ENCODE measurements at regions not wholly inside any gene's neighbourhood (a gene's known extent, or its start where the extent isn't known, plus 50 kb on each side); places are given as distances from the start of the nearest gene placed in this dataset.
"Not testable (repeated sequence)": the region's sequence is repeated elsewhere in the genome, so short reads cannot be mapped to it uniquely, and the experiment has no call there.

GRCh38 chr12:46884362-46884761, 58.6 kb upstream of the SLC38A4 start:
- DNase-seq (ENCODE audit: low read depth in 2 of 2): no peak

GRCh38 chr12:46886541-46887041, 60.8 kb upstream of the SLC38A4 start:
- no peak for DNase-seq (ENCODE audit: low read depth in 2 of 2)

- no peak for DNase-seq (ENCODE audit: low read depth in 2 of 2)
Measured at GRCh38 chr12:46887870-46888269, 62.1 kb upstream of the SLC38A4 start.

DNA sequence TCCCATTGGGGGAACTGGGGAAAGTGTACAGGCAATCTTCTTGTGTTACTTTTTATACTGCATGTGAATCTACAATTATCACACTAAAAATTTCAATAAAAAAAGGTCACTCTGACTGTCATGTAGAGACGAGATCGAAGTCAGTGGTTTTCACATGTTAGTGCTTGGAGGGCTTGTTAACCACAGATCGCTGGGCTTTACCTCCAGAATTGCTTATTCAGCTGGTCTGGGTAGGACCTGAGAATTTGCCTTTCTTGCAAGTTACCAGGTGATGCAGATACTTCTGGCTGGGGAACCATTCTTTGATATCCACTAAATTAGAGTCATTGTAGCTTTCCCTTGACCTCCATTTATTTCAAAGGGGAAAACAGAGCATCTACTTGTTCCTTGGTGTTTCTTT, 62.8 kb upstream of the SLC38A4 start:
- DNase-seq (ENCODE audit: low read depth in 2 of 2): no peak

DNA sequence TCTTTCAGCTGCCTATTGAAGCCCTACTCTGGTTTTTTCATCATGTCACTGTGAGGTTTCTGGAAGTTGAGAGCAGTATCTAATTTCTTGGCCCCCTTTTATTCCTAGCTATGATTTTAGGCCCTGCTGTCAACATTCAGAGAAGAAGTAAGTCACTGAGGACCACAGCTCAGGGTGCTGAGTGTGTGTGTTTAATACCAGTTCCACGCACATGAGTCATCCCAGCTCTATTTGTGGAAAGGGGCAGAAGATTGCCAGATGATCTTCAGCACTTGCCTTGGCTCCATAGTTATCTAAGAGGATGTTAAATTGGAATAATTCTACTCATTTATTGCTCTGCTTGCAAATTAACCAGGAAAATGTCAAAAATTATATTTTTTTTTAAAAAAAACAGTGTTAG, 65.5 kb upstream of the SLC38A4 start:
- DNase-seq (ENCODE audit: low read depth in 2 of 2): no peak

DNA sequence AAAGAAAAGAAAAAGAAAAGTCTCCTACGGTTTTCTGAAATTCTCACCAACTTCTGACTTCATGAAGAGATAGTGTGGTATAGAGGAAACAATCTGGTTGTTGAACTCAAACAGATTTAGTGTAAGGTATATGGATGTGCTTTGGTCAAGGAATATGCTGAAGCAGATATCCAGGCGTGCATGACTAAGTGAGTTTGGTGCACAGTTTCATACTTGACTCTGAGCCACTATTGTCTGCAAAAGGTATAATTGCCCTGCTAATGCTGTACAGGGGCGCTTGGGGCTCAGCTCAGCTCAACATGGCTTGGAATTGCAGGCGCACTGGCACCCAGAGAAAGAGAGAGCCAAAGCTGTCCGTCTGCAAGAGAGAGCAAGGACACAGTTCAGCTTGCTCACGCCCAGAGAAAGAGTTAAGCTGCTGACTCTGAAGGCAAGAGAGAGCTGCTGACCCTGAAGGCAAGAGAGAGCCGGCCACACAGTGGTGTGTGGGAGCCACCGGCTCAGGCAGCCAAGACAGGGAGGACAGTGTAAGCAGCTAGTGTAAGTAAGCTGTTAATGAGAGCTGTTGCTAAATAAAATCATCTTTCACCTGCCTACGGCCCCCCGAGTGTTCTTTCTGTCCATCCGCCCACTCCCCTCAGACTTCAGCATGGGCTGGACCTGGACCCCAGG, 66.4 kb upstream of the SLC38A4 start:
- no peak for DNase-seq (ENCODE audit: low read depth in 2 of 2)

GRCh38 chr12:46892887-46893286, 67.1 kb upstream of the SLC38A4 start:
- DNase-seq (ENCODE audit: low read depth in 2 of 2): no peak

DNA sequence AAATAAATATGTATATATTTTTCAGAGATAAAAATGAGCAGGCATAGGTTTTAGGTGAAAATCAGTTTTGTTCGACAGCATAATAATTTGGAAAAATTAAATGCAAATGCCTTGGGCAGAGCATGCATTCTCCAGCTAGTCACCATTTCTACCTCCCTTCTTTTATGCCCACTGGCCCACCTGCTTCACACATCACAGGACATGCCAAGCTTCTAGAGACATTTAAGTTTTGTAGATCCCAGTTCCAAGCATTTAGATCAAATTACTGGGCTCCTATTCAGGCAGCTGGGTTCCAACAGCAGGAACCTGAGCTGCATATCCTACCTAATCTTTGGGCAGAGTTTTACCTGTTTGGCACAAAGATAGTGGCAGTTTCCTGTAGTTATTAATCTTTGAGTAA, 67.6 kb upstream of the SLC38A4 start:
- no peak for DNase-seq (ENCODE audit: low read depth in 2 of 2)

GRCh38 chr12:46895726-46896125, 69.9 kb upstream of the SLC38A4 start:
- no peak for DNase-seq (ENCODE audit: low read depth in 2 of 2)

GRCh38 chr12:46896680-46897079, 70.9 kb upstream of the SLC38A4 start:
- DNase-seq (ENCODE audit: low read depth in 2 of 2): no peak

DNA sequence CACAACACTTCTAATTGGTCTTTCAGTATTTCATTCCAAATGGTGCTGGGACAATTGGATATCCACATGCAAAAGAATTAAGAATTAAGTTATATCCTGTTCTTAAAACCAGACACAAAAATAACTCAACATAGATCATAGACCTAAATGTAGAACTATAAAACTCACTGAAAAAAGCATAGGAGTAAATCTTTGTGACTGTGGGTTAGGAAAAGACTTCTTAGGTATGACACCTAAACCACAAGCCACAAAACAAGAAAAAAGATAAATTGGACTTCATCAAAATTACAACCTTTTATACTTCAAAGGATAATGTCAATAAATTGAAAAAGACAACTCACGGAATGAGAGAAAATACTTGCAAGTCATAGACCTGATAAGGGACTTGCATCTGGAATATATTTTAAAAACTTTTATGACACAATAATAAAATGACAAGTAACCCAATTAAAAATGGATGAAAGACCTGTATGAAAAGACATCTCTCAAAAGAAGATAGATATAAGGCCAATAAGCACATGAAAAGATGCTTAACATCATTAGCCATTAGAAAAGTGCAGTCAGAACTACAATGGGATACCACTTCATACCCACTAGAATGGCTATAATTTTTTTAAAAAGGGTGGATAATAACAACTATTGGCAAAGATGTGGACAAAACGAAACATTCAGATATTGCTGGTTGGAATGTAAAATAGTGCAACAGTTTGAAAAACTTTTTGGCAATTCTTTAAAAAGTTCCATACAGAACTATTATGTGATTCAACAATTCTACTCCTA, 72.5 kb upstream of the SLC38A4 start:
- DNase-seq (ENCODE audit: low read depth in 2 of 2): no peak

DNA sequence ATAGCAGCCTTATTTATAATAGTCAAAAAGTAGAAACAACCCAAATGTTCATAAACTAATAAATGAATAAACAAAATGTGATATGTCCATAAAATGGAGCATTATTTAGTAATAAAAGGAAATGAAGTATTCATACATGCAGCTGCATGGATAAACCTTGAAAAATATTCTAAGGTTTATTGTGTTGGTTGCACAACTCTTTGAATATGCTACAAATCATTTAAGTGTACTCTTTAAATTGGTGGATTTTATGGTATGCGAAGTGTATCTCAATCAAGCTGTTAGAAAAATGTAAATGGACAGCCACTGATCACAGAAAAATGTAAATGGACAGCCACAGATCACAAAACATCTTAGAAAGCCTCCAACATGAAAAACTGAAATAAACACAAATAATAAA, 73.2 kb upstream of the SLC38A4 start:
- DNase-seq (ENCODE audit: low read depth in 2 of 2): no peak

- DNase-seq (ENCODE audit: low read depth in 2 of 2): no peak
Measured at GRCh38 chr12:46900734-46901463, 75.1 kb upstream of the SLC38A4 start.

GRCh38 chr12:46901464-46902205, 75.8 kb upstream of the SLC38A4 start:
- no peak for DNase-seq (ENCODE audit: low read depth in 2 of 2)

DNA sequence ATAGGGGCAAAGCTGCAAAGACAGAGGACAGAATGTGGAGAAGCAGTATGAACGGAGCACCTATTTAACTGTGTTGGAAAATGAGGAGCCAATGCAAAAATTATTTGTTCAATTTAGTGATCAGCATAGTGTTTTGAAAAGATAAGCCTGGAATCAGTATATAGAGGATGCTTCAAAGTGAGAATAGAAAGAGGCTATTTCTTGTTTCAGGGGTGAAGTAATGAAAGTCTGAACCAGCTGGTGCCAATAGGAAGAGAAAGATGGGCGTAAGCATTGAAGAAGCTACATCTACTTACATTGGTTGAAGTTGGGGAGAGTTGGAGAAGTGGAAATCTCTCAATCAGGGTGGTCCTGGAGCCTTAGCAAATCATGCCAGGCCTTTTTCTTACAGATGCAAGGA, 77.3 kb upstream of the SLC38A4 start:
- DNase-seq (ENCODE audit: low read depth in 2 of 2): no peak

- no peak for DNase-seq (ENCODE audit: low read depth in 2 of 2)
Measured at GRCh38 chr12:46904406-46905238, 78.8 kb upstream of the SLC38A4 start.

- not testable (repeated sequence) for DNase-seq (ENCODE audit: low read depth in 2 of 2)
Measured at GRCh38 chr12:46905239-46905627, 79.4 kb upstream of the SLC38A4 start.

- no peak for DNase-seq (ENCODE audit: low read depth in 2 of 2)
Measured at GRCh38 chr12:46907791-46908190, 82.0 kb upstream of the SLC38A4 start.

- DNase-seq (ENCODE audit: low read depth in 2 of 2): no peak
Measured at GRCh38 chr12:46908236-46908935, 82.6 kb upstream of the SLC38A4 start.

DNA sequence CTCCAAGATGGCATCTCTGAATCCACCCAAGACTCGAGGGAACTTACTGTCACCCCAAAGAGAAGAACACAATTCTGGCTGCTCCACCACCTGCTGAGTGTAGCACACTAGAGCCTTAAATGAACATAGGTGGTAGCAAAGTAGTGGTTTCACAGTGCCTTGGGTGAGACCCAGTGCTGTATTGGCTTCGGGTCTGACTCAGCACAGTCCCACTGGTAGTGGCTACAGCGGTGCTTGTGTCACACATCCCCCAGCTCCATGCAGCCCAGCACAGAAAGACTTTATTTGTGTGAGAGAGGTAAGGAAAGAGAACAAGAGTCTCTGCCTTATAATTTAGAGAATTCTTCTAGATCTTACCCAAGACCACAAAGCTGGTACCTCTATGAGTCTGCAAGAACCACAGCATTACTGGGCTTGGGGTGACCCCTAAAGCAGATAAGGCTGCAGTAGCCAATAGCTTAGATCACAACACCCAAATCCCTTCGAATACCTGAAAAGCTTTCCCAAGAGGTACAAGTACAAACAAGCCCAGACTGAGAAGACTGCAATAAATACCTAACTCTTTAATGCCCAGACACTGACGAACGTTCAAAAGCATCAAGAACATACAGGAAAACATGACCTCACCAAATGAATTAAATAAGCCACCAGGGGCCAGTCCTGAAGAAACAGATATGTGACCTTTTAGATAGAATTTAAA, 83.3 kb upstream of the SLC38A4 start:
- DNase-seq (ENCODE audit: low read depth in 2 of 2): no peak

All from stimulated activated CD4-positive, alpha-beta T cell treated with anti-CD3 and anti-CD28 coated beads, Interleukin-12 subunit alpha, Interleukin-12 subunit beta, amount 100 ng/mL, for 24 hours (primary cell).